HG02852 (cell line): ENCODE measurements at regions not wholly inside any gene's neighbourhood (a gene's known extent, or its start where the extent isn't known, plus 50 kb on each side); places are given as distances from the start of the nearest gene placed in this dataset.
A peak's percentile ranks its signal among the peaks of the same experiment; 100 is the strongest.

Source experiments
- ATAC-seq: cut with Tn5 transposase; IDR thresholded peaks from one replicate; pipeline ENCODE4 v1.9.1; 2021; ENCODE audit warnings: mild to moderate bottlenecking, moderate library complexity; ENCODE audit not compliant: unreplicated experiment

GRCh38 chr5:159385536-159385935, 55.2 kb upstream of the IL12B start:
- no peak for ATAC-seq

- ATAC-seq: no peak
Observed at GRCh38 chr5:159386028-159386711, 55.9 kb upstream of the IL12B start.

- no peak for ATAC-seq
Observed at GRCh38 chr5:159392871-159393270, 62.6 kb upstream of the IL12B start.

- ATAC-seq: no peak
Observed at GRCh38 chr5:159393854-159394274, 63.6 kb upstream of the IL12B start.

GRCh38 chr5:159395202-159395601, 64.9 kb upstream of the IL12B start:
- ATAC-seq: no peak

GRCh38 chr5:159398936-159399335, 68.6 kb upstream of the IL12B start:
- ATAC-seq: no peak

GRCh38 chr5:159400476-159400875, 70.2 kb upstream of the IL12B start:
- no peak for ATAC-seq

- no peak for ATAC-seq
Observed at GRCh38 chr5:159402311-159402710, 72.0 kb upstream of the IL12B start.

- ATAC-seq: no peak
Observed at GRCh38 chr5:159402856-159403255, 72.6 kb upstream of the IL12B start.

- ATAC-seq: no peak
Observed at GRCh38 chr5:159403906-159404681, 73.8 kb upstream of the IL12B start.

- ATAC-seq: peak; percentile 73
Observed at GRCh38 chr5:159405611-159406031, 75.3 kb upstream of the IL12B start.

GRCh38 chr5:159406571-159406970, 76.3 kb upstream of the IL12B start:
- ATAC-seq: no peak

GRCh38 chr5:159409801-159410200, 79.5 kb upstream of the IL12B start:
- ATAC-seq: peak; percentile 57

- no peak for ATAC-seq
Observed at GRCh38 chr5:159410480-159410879, 80.2 kb upstream of the IL12B start.

- ATAC-seq: no peak
Observed at GRCh38 chr5:159411115-159411514, 80.8 kb upstream of the IL12B start.

- ATAC-seq: peak; percentile 61
Observed at GRCh38 chr5:159412284-159413046, 82.2 kb upstream of the IL12B start.

- ATAC-seq: no peak
Observed at GRCh38 chr5:159414021-159414420, 83.7 kb upstream of the IL12B start.

GRCh38 chr5:159415301-159415937, 85.1 kb upstream of the IL12B start:
- ATAC-seq: no peak

GRCh38 chr5:159416438-159416837, 86.2 kb upstream of the IL12B start:
- ATAC-seq: no peak

- no peak for ATAC-seq
Observed at GRCh38 chr5:159417170-159417569, 86.9 kb upstream of the IL12B start.

- ATAC-seq: no peak
Observed at GRCh38 chr5:159419576-159419975, 89.3 kb upstream of the IL12B start.
